Stimulated activated CD4-positive, alpha-beta T cell treated with anti-CD3 and anti-CD28 coated beads, Interleukin-1b, Interleukin-23, amount 100 ng/mL, for 48 hours (primary cell): ENCODE measurements at regions not wholly inside any gene's neighbourhood (a gene's known extent, or its start where the extent isn't known, plus 50 kb on each side); places are given as distances from the start of the nearest gene placed in this dataset.

ENCODE experiments used
- DNase-seq: peaks from one replicate; pipeline ENCODE4 v3.0.0-alpha.2; 2020

DNA sequence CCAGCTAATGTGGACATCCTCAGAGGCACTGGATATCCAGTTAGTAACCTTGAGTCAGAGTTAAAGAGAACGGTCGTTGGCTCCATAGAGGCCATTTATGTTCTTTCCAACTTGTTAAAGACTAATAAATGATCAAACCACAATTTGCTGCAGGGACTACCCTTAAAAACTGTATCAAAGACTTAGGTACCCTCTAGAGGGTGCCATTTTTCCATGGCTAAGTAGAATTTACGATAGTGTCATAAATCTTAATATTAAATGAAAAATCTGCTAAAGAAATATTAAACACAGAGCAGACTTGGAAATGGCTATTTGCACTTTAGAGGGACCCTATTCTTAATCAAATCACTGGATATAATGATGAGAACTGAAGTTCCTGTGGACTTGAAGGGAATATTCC, 685.2 kb upstream of the CHORDC1 start:
- DNase-seq, result no peak

DNA sequence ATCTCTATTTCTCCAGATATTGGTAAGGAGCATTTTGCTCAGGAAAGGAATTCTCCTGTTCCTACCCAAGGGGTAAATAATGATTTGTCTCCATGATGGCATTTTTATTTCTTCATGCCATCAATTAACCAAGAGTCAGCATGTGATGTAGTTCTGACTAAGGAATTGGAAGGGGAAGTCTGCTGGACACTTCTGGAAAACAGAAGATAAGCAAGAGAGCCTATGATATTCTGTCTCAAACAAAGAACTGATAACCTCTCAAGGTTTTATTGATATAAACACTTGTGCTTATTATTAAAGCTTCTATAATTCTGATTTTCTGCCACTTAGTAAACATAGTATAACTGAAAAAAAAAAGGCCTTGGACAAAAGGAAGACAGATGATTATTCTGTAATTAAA, 673.0 kb upstream of the CHORDC1 start:
- DNase-seq, result no peak

DNA sequence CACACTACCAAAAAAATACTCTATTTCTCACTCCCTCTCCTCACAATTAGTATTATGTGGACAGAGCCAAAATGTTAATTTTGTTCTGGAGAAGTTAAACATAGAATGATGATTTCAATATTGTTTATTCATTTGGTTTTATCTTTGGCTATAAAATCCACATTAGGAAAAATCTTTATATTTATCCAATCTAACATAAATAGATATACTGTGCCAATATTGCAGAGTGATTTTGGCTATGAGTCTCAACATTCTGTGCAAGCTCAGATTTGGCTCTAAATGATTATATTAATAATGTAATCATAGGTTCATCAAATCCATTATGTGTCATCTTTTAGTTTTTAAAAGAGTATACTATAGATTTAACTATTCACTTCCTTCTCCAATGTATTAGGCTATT, 667.5 kb upstream of the CHORDC1 start:
- no peak for DNase-seq

DNA sequence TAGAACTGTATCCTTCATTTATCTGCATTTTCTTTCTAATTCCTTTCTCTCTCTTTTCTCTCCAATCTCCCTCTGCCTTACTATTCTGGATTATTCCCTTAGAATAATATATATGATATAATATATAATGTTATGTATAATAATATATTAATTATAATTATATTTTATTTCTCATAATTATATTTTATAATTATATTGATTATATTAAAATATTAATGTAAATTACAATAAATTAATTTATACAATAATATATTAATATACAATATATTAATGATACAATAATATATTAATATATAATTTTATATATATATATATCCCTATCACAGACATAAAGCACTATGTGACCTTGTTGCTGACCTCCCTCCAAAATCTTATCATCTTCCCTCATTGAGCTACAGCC, 661.3 kb upstream of the CHORDC1 start:
- DNase-seq, result no peak

DNA sequence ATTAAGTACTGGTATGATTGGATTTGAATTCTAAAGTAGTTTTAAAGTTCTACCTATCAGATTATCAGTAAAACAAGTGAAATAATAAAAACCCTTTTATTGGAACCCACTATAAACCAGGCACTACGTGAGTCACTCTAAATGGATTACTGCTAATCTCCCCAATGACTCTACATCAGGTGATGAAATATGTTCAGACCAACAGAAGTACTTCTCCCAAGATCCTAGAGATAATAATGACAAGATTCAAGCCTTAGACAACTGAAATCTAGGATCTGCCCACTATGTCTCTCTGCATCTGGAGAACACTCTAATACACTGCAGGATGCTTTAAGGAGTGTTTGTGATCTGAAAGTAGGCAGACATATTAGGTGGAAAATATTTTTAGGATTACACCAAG, 652.1 kb upstream of the CHORDC1 start:
- no peak for DNase-seq

DNA sequence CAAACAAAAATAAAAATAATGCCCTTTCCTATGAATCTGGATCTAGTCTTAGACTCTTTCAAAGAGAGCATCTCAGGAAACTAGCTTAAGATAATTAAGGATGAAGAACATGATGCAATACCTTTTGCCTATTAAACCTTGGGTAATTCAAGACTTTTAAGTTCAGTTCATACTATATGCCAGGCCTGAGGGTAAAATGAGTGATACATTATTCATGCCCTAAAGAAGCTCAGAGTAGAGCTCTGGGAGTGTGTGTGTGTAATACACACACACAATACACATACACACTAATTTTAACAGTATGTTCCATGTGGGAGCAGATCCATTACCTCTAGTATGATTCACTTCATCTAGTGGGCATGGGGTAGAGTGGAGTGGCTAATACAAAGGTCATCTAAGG, 651.4 kb upstream of the CHORDC1 start:
- DNase-seq, result no peak

DNA sequence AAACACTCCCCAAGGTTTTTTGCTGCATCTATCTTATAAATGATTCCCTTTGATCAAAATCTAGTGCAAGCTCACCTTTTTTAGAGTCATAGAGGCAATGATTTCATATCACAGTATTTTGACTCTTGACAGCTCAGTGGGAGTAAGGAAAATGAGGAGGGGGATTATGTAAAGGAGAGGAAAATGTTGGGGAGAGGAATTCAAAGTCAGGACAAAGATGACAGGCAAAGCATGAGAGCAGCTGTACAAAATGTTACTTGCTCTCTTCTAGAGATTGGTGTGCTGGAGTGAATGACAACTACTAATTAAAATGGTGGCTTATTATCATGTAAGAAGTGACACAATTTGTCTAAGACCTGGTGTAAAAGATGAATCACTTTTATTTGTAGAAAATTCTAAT, 644.6 kb upstream of the CHORDC1 start:
- DNase-seq, result no peak

DNA sequence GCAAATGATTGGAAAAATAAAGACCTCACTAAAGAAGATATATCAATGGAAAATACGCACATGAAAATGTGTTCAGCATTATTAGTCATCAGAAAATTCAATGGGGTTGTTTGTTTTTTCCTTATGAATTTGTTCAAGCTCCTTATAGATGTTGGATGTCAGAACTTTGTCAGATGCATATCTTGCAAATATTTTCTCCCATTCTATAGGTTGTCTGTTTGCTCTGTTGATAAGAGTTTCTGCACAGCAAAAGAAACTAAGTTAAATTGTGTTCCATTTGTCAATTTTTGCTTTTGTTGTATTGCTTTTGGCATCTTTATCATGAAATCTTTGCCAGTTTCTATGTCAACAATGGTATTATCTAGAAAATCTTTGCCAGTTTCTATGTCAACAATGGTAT, 633.9 kb upstream of the CHORDC1 start:
- no peak for DNase-seq

DNA sequence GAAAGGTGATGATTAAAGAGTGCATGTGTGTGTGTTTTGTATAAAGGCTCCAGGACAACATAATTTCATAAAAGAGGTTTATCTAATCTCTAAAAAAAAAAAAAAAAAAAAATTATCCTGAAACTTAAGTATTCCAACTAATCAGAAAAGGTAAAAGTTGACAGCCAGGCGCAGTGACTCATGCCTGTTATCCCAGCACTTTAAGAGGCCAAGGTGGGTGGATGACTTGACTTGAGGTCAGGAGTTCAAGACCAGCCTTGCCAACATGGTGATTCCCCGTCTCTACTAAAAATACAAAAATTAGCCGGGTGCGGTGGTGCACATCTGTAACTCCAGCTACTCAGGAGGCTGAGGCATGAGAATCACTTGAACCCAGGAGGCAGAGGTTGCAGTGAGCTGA, 632.7 kb upstream of the CHORDC1 start:
- no peak for DNase-seq

DNA sequence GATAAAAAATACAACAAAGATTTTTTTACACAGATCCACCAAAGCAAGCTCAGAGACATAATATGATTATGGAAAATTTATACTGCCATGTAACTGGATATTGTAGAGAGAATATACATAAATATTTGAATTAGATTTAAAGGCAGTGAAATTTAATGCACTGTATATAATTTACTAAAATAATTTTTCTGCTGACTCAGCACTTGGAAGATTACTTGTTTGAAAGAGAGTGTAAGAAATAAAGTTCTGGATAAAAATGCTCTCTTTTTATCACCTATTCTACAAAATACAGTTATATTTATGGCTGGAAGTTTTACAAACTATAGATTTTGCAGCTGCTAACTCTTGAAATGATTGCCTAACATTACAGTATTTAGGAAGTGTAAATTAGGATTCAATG, 628.3 kb upstream of the CHORDC1 start:
- no peak for DNase-seq

DNA sequence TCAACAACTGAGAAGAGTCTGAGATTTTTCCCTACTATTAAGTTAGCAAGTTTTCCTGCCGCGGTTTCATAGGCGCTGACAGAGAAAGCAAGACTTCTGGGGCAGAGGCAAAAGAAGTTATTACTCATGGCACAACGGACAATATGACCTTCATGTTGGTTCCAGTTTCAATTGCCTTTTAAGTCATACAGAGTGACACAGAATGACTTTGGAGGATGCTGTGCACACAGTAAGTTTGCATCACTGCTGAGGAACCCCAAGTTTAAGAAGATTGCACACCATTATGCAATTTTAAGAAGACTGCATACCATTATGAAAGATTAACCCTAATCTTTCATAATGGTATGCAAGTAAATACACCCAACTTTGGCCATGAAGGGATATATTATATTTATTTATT, 626.5 kb upstream of the CHORDC1 start:
- no peak for DNase-seq

DNA sequence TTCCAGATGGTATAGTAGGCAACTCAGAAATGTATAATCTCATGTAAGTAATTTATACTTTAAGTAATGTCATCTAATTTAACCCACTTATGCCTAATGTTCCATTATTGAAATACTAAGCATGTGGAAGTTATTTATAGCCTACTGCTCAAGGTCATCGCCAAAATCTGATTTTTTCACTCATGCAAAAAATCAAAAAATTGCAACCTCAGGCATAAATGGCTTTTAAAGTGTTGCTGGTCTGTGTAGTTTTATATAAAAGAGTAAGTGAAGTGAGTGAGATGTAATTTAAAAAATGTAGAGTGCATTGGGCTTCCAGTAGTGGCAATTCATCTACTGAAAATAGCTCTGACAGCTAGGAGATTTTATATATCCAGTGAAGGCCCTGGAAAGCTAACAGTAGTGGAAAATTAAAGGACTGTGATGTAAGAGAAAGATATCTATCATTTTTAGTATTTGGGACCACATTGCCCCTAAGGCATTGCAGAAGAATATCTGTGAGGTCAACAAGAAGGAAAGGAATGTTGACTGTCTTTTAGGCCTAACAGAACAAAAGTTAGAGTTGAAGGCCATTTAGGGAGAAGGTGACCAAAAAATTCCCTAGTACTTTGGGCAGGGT, 624.5 kb upstream of the CHORDC1 start:
- DNase-seq, result no peak

DNA sequence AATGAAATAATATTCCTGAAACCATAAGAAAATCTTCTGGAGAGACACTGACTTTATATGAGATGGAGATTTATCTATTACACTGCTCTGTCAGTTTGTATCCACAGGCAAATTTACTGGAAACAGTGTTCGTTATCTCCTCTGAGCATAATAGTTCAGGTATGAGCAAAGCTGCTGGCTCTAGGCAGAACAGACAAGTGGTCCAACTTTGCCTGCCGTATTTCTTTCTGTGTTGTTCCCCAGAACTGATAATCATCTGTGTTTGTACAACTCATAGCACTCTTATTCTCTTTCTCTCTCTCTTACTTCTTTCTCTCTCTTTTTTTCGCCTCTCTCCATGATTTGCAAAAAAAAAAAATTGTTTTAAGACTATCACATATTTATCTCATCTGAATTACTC, 623.8 kb upstream of the CHORDC1 start:
- no peak for DNase-seq

DNA sequence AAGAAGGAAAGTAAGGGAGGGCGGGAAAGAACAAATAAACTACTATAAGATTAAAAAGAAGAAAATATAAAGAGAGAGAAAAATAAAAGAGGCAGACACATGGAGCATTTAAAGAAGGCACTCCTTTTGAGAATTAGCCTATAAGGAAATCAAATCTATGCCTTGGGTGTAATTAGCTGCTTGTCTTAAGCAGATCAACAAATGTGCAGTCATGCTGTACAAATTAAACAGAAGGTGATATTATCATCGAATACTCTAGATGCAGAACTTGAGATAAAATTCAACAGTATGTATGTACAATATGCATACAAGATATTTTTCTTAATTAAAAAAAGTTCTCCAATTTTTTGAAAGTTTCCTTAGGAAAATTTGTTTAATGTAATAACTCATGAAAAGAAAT, 623.0 kb upstream of the CHORDC1 start:
- no peak for DNase-seq

DNA sequence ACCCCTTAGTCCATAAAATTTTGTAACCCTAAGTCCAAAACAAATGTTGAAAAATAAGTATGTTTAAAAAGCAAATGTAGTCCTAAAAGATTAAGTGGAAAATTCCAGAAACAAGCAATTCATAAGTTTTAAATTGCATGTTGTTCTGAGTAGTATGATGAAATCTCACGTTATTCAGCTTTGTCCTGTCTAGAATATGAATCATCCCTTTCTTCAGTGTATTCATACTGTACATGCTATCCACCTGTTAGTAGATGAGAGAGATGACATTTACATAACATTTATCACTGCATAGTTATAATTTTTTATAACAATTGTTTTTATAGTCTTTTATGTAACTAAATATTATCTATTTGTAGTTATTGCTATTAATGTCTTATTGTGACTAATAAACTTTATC, 622.3 kb upstream of the CHORDC1 start:
- DNase-seq, result no peak

DNA sequence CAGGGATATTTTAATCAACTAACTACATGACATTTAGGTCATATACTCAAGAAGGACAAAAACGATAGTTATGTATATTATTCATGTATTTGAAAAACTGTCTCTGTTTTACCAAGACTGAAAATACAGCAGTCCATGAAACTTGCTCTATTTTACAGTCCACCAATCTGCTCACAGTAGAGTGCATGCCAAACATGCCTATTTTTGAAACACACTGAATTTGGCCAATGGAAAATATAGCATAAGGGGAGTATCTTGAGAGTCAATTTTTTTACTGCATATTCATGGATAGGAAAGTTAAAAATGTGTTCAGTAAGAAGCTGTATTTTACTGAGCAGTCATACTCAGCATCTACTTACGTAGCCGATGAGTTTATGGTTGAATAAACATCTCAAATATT, 621.2 kb upstream of the CHORDC1 start:
- no peak for DNase-seq

DNA sequence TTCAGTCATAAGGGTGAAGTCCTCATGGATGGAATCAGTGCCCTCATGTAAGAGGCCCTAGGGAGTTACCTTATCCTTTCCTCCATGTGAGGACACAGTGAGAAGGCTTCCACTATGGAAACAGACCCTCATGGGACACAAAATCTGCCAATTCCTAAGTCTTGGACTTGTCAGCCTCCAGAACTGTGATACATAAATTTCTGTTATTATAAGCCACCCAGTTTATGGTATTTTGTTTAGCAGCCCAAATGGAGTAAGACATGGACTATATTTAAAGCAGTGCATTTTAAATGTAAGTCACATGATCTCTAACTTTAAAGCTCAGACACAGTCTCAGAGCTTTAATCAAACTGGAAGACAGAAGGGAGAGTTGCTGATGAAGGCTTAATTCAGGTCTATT, 619.8 kb upstream of the CHORDC1 start:
- DNase-seq, result no peak

DNA sequence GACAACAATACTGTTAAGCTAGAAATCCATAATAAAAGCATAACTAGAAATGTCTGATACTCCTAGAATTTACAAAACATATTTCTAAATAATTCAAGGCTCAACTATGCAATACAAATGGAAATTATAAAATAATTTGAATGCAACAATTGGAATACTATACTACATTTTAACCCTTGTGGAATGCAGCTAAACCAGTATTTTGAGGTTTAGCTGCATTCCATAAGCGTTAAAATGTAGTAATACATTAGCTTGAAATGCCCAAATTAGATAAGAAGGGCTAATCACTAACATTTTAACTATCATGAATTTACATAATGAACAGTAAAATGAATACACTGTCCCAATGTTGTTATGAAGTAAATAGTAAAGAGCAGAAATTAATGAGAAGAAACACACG, 617.2 kb upstream of the CHORDC1 start:
- no peak for DNase-seq

DNA sequence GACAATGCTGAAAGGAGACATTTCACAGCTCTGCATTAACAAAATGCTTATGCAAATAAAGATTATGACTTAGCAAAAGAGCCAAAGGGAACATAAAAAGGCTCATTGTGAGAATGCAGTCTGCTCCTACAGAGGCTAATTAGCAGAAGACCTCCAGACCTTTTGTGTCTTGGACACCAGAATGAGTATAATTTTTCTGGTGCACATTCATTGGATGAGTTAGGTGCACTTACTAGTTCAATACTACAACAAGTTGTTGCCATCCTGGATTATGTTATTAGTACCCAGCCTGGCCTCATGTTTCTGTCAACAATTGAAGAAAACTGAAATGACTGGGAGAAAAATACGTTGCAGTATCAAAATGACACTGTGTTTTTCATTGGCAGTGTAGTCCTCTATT, 613.2 kb upstream of the CHORDC1 start:
- DNase-seq, result no peak

DNA sequence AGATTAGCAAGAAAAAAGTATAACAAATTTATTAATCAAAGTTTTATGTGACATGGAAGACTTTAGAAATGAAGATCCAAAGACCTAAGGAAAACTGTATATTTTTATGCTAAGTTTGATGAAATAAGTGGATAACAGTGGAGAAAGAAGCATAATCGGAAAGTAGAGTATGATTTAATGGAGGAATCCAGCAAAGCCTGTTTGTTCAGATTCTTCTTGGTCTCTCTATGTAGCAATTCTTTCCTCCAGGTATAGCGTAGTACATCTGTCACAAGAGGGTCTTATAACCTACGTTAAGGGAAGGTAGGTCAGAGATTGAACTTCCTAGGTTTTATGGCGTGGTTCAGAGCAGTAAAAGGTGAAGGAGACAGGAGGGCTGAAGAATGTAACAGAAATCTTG, 600.6 kb upstream of the CHORDC1 start:
- DNase-seq, result no peak

DNA sequence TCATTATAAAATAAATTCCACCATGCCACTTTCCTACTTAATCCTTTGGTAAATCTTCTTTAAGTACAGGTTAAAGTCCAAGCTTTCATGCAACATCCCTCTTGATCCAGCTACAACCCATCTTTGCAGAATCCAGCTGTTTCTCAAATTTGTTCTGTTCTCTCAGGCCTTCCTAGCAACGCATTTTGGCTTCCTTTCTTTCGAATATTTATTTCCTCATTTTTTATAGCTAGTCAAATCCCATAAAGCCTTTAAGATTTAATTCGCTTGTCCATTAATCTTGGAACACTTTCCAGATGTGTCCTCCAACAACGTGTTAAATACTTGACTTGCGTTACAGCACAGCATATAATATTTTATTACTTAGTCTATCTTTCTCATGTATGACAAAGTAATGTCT, 600.1 kb upstream of the CHORDC1 start:
- DNase-seq, result no peak

DNA sequence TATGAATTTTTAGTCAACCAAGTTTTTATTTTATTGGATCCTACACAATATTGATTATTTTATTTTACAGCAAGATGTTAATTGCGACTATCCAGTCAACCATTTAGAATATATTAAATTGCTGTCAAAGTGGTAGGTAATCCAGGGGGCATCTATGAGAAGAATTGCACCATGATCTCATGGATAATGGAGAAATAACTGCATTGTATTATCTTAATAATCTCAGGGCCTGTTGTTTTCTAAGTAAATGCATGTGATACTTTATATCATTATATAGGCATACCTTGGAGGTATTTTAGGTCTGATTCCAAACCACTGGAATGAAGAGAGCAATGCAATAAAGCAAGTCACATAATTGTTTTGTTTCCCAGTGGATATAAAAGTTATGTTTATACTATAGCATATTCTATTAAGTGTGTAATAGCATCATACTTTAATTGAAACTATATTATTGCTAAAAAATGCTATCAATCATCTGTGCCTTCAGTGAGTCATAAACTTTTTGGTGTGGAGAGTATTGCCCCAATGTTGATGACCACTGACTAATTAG, 595.4 kb upstream of the CHORDC1 start:
- DNase-seq, result no peak

DNA sequence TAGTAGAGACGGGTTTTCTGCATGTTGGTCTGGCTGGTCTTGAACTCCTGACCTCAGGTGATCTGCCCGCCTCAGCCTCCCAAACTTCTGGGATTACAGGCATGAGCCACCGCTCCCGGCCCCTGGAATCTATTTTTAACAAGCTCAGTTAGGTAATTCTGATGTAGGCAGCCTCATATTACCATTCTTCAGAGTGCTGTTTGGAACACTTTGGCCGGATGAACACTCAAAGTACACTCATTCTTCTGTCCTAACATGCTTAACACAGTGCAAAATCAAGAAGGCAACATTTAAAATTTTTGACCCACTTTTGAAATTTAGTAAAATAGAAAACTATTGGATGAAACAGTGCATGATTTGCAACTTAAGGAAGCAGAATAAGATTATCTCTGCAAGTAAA, 586.7 kb upstream of the CHORDC1 start:
- DNase-seq, result no peak

DNA sequence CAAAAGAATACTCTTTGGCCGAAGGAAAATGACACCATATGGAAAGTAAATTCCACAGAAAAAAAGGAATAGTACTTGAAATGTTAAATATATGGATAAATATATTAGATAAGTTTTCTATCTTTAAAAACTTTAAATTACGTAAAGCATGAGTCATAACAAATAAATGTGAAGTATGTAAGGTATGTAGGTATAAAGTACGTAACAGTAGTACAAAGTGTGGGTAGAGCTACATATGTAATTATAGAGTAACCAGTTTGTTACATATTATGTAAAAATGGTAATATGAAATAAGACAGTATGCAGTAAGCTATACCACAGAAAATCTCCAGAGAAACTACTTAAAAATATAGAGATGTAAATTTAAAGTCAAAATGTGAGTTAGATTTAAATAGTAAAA, 582.3 kb upstream of the CHORDC1 start:
- no peak for DNase-seq

DNA sequence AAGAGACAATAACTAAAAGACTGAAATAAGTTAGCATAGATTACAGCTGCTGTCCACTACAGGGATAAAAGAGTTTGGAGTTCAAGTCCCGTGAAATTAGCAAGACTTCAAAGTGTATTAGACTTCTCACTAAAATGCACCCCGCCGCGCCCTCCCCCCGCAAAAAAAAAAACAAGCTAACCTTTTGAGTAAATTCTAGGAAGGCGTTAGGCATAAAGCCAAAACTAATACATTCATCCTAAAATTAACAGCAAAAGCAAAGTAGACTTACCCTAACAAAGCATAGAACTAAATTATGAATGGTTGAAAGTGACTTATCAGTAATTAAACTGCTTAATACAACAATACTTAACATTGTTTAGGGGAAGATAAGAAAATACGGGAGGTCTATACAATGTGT, 581.0 kb upstream of the CHORDC1 start:
- no peak for DNase-seq

DNA sequence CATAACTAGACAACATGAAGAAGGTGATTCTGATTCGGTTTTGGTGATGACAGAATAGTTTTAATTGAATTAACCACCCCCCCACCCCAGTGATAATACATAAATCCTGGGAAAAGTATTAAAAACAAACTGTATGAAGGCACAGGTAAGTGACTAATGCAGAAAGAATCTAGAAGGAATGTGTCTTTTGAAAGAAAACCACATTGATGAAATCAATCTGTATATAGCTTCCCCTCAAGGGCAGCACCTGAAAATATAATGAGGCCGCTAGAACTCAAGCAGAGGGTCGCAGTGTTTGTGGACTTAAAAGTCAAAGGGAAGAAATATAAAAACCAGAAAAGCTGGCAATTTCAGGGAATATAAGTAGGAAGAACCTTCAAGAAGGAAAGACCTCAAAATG, 580.5 kb upstream of the CHORDC1 start:
- no peak for DNase-seq
